ENCODE measurements at regions not wholly inside any gene's neighbourhood (a gene's known extent, or its start where the extent isn't known, plus 50 kb on each side); places are given as distances from the start of the nearest gene placed in this dataset.

DNA sequence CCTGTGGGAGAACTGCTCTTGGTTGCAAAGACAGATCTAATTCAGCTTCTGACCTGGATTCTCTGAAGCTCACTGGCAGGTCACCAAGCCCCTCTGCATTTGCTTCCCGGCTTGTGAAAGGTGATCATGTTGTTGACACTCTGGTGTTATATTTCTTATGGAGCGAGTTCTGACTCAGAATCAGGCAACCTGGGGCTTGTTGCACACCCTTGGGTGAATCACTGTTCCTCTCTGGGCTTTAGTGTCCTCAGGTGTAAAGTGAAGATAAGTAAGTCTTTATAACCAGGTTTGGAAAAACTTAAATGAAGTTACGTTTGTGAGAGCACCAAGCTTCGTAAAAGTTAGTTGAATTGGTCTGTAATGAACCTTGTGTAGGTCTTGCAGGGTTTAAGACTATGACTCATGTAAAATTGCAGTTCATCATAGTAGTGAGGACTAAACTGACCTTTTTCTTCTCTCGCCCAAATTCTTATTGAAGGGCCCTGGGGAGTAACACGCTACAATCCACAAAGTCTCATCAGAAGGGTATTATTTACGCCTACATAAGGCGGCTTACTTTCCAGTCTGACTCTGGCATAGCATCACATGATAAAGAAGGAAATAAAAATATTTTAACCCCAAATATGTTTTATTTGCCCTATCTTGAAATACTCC lies 218.6 kb downstream of the TMEM38B start:
- DNase-seq, result no peak

DNA sequence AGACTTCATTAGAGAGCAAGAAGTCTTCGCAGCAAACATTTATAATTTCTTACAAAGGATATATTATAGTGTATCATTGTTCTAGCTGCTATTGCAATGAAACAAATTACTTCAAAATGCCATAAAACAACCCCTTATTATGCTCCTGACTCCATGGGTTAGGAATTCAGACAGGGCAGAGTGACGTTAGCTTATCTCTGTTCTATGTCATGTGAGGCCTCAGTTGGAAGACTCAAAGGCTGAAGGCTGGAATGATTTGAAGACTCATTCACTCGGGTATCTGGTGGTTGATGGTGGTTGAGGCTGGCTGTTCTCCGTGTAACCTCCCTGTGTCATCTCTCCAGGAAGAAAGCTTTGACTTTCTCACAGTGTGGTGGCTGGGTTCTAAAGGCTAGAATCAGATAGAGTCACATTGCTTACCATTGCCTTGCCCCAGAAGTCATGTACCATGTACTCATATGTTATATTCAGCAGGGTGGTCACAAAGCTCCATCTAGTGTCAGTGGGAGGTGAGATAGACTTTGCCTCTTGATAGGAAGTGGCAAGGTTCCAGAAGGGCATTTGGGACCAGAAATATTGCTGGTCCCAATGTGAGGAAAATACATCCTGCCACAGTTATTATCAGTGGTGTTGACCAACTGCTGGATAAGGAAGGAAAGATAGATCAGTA lies 226.9 kb downstream of the TMEM38B start:
- no peak for DNase-seq

DNA sequence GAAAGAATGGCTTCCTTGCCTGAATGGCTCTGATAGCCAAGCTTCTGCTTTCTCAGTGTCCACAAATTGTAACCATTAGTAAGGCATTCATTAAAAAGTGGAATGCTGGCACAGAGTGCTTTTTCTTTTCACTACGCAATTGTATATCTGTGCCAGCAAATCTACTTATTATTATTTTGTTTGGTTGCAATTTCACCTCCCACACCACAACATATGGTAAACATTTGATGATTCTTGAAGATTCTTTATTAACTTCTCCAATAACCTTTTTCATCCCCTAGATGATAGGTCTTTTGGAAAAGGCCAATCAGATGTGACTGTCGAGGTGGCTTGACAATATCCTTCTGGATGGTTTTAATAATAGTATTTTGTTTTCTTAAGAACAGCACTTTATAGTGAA lies 234.1 kb downstream of the TMEM38B start:
- peak; percentile 16 for DNase-seq

DNA sequence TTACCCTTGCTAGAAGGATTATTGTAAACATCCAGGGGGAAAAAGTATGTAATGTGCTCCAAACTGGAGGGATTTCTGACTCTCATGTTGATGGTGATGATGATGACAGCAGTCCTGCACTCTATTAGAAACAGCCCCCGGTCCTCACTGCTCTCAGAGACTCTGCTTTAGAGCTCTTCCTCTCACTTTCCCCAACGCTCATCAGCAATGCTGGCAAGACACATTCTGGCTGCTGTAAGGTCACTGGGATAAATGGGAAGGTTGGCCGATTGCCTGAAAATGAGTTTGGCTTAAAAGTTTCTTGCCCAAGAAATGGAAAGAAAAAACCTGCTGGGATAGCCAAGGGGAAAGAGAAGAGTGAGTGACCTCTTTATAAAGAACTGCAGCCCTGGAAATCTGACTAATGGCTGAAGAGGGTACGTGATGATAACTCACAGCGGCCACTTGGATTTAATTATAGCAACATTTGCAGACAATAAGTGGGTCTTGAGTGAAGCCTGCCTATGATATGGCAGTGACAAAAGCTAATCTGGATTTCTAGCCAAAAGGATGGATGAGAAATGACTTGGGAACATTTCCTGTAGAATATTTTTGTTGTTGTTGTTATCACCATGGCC lies 235.8 kb downstream of the TMEM38B start:
- DNase-seq, result peak; percentile 61

DNA sequence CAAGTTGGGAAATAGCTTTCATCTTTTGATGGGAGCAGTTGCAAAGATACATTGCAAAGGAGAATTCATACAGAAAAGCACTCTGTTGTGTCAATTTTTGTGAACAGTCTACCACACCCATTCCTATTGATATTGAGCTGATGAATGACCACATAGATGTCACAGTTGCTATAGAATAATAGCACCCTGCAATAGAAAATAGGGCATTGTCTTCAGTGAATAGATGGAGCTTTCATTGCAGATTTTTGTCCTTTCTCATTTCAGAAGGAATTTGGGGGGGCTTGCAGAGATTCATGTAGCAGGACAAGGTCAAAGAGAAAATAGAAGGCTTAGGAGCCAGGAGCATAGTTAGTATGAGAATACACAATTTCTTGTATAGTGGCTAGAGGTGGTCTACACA lies 237.9 kb downstream of the TMEM38B start:
- no peak for DNase-seq

DNA sequence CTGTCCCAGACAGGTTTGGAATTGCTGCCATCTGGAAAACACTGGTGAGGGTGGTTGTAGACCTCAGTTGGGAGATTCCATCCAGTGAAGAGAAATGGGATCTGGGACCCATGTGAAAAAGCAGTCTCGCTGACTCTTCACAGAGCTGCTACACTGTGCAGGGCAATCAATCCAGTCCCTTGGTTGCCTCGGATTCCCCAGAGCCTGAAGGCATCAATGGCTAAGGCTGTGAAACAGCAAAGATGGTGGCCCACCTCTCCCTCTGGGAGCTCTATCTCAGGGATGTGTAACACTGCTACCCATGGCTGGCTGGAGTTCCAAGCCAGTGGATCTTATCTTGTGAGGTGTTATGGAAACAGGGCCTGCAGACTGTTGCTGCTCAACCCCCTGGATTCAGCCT lies 256.1 kb downstream of the TMEM38B start:
- DNase-seq, result no peak

DNA sequence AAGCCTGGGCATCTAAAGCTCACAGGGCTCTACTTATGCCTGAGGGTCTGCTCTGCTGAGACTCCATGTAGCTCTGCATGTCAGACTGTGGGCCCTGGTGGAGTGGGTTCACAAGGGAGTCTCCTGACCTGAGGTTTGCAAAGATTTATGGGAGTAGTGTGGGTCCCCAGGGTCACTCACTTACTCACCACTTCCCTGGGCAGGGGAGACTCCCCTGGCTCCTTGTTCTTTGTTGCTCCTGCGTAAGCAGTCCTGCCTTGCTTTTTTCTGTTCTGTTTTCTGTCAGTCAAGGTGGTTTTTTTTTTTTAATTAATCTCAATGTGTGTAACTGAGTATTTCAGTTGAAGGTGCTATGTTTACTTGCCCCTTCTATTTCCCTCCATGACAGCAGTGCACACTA lies 256.6 kb downstream of the TMEM38B start:
- DNase-seq, result no peak

DNA sequence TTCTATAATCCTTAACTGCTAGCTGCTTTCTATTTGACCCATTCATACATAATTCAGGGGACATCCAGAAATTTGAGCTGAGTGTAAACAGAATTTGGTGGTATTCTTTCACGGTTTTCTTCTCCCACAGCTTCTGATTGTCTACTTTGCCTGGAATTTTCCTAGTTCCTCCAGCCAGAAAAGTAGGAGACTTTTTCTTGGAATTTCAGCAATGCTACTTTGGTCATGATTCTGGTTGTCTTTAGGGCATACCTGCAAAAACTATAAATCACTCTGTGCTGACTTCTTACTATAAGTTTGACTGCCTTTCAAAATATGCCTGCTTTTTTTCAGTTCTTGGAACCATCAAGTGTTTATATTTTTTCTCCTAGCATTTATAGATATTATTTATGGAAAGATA lies 260.2 kb downstream of the TMEM38B start:
- no peak for DNase-seq

DNA sequence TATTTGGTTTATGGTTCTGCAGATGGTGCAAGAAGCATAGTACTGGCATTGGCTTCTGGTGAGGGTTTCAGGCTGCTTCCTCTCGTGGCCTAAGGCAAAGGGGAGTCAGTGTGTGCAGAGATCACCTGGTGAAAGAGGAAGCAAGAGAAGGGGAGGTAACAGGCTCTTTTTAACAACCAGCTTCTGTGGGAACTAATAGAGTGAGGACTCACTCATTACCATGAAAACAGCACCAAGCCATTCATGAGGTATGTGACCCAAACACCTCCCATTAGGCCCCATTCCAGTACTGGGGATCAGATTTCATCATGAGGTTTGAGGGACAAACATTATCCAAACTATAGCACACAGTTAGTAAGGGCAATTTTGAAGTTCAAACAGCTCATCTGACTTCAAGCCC lies 263.5 kb downstream of the TMEM38B start:
- DNase-seq, result no peak

DNA sequence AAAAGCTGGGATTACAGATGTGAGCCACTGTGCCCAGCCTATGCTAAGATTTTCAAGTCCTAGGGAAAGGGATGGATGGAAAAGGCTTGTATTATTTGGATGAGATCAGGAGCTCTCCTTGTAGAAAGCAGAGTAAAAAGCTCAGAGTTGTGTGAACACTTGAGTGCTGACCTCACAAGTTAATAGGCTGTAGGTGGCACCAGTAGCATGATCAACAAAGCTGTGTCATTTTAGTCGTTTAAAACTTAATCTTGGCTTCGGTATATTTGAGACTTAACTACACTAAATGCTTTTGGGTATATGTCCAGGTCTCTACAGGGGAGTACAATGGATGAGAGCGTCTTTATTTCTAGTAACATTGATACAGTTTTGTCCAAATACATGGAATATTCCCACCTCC lies 264.2 kb downstream of the TMEM38B start:
- DNase-seq, result no peak

DNA sequence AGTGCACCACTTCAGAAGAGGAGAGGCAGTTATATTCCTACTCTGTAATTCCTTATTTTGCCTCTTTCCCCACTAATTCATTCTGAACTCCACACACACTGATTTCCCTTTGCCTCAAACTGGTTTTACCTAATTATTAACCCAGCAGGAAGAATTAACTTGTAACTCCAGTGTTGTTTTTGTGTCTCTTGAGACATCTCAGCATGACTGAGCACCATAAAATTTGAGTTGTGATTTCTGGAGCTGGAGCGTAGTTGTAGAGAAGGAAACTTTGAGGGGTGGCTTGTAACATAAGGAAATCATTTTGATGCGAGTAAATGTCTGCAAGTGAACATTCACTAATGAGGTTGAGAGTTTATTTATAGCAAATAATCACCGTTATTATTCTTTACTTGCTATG lies 265.2 kb downstream of the TMEM38B start:
- DNase-seq, result no peak

DNA sequence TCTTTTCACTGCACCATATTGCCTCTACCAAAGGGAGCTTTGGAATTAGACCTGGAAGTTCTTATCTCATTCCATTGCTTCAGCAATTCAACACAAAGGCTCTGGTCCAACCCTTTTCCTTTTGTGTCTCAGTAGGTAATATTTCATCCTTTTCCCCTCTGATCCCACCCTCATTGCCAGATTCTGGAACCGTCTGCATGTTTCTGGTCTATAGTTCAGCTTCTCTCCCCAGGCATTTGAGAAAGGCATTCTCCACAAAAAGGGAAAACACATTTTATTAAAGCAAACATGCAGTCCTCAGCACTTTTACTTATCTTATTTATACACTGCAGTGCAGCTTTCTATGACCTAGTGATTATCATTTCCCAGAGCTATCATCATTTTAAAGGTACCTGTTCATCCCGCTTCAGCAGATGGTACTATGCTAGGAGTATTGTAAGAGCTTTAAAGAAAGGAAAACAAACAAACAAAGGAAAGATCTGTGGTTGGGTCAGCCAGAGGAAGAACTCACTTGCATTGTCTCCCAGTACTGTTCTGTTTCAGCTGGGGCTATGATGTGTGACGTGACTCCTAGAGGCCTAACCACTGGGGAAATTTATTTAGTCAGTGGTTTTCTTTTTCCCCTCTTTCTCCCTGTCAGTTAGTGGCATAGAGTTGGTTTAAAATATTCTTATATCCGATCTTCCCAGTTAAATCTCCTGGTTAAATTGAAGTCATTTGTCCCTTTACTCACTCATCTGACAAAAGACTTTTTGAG lies 269.2 kb downstream of the TMEM38B start:
- DNase-seq, result no peak

DNA sequence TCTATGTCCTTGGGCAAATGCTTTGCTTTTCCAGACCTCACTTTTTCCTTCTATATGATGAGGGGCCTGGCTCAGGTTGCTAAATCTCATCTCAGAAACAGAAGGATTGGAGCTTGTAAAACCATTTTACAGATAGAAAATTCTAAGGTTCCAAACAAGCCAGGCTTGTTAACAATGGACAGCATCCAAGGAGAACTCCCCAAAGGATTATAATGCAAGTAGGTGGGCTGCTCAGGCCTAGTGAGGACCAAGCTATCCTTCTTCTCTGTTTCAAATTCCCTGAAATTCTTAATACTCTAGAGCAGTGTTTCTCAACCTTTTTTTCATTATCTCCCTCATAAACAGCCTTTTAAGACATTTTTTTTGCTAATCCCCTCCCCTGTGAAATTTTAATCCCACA lies 269.8 kb downstream of the TMEM38B start:
- DNase-seq, result no peak

DNA sequence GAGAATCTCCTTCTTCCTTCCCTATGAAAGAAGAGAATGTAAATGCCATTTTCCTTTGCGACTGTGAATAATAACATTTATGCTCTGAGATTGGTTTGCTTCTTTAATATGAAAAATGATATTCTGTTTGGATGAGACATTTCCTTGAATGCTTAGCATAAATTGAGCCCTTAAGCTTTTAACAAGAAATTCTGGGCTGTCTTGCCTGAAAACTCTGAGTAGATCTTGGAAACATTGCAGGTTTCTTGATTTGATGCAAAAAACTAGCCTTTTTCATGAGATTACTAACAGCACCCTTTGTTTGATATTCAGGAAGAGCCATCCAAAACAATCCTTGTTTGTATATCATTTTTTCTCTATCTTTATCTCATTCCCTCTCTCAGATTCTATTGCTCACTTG lies 272.5 kb downstream of the TMEM38B start:
- no peak for DNase-seq

DNA sequence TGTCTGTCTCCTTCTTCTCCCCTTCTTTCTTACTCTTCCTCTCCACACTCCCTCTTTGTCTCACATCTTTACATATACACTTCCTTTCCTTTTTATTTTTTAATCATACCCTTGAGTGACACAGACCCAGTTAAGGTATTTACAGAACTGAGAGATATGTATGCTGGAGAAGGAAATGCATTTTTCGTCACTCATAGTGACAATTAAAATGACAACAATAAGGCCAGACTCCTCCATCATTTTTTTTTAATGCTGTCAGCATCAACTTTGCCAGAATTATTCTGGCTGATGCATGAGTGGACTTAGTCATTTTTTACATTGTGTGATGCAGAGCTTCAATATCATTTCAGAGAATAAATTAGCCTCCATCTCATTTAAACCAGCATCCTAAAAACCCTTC lies 272.9 kb downstream of the TMEM38B start:
- DNase-seq, result no peak

DNA sequence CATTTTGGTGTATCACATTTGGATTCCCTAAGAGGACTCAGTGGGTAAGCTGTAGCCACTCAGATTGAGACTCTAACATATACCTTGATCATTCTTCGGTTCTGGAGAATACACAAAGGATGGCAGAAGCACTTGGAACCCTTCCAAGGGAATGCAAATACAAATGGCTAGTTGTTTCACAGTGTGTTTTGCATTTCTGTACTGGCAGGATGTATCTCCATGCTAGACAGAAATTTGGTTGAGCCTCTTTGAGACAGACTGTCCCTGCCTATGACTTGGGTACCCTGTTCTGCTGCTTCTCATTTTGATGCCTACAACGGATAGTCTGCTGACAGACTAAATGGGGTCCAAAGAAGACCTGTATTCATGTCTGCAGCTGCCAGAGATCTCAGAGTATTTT lies 273.5 kb downstream of the TMEM38B start:
- no peak for DNase-seq

DNA sequence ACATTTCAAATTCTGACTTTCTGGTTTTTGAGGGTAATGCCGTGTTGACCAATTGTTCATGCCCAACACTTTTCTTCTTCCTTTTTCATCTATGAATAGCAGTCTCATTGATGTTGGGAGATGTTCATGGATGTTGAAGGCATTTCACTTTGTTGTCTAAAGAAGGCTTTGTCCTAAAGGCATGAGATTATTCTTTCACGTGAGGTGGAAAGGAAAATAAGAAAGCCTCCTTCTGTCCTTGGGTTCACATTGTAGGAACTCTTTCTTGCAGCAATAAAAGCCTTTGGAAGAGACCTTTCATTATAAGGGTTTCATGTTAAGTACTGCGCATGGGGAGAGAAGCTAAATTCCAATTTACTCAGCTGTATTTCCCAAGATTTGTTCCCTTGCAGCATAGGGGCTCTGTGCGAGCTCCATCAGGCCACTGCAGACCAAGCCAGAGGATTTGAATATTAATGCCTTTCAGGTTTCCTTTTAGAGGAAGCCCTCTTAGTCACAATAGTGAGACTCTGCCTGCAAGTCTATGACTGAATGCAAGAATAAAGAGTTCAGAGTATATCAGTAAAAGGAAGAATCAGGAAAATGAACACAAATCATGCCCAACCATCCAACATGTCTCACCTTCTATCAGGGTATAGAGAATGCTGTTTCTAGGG lies 274.6 kb downstream of the TMEM38B start:
- DNase-seq, result no peak

DNA sequence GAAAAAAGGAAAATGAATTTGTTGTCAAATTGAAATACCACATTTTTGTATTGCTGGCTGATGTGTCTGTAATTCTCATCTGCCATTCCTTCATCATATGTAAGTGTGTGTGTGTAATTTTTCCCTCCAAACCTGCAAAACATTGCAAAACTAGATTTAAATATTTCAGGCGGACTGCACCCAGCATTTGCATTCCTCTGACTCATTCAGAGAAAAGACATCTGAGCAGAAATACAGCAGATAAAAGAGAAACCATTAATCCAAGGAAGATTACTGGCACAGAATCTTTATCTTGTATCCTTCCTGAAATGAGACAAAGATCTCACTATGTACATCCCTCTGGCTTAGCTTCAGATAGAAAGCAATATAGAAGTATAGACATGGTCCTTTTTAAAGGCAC lies 275.3 kb downstream of the TMEM38B start:
- DNase-seq, result peak; percentile 51

DNA sequence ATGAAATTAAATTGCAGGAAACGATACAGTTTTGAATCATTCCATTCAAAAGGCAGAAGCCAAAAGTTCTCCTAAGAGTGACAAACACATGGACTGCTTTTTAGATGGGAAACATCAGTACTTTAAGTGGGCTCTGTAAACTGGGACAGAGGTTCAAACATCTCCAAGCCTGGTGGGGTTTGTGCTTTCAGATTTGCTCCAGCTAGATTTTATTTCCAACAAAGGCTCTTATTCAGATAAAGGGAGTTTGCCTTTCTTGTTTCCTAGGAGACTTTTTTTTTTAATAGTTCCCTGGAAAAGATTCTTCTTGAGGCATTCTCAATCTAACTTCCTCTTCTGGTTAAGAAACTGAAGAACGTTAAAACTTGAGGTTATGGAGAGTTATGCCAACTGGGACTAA lies 277.6 kb downstream of the TMEM38B start:
- DNase-seq, result no peak

DNA sequence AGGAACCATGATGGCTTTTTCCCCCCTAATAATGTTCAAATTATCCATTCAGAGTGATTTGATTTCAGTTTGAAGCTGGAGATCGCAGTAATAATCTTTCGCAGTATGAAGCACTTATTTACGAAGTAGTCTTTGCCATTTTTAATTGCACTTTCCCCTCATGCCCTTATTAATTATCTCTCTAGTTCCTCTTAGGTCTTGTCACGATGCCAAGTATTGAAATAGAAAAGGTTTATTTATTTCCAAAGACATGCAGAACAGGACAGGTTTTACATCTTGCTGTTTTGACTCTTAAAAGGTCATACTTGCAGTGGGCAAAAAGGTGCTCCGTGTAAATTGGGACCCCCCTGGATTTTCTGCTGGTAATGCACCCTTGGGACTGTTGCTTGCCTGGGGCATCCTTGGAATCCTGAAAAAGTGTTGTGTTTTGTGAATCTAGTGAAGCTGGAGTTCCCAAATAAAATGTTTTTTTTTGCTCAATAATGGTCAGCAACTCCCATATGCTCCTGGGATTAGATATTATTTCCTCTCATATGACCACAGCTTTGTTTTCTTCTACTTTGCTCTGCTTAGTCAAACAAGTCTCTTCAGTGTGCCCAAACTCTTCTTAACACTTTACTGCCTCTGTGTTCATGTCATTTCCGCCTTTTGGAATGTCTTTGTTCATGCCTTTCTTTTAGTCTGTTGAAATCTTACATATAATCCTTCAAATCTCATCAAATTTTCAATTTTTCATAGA lies 278.3 kb downstream of the TMEM38B start:
- no peak for DNase-seq

DNA sequence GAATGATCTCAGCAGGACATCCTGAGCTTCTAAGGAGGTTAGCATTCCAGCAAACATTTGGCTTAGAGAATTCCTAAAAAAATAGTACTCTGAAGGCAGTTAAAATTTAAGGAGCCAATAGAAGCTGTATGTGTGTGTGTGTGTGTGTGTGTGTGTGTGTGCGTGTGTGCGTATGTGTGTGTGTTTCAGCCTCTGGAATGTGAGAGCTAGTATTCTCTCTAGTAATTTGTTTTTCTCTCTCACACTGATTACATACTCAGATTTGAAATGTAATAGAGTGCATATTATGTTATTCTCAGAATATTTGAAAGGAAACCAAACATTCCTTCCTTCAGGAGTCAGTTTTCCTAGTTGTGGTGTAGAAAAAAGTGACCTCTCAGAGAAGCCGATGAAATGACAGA lies 279.6 kb downstream of the TMEM38B start:
- DNase-seq, result peak; percentile 84

Data from muscle of arm (tissue), 1 donor.